IPS DF 19.7 (cell line): ENCODE measurements at regions not wholly inside any gene's neighbourhood (a gene's known extent, or its start where the extent isn't known, plus 50 kb on each side); places are given as distances from the start of the nearest gene placed in this dataset.

Experiments
- DNase-seq: peaks from one replicate; pipeline ENCODE4 v3.0.0-alpha.2; 2013; ENCODE audit warnings: low read depth, low spot score

GRCh38 chr6:139763468-139764210 is 389.2 kb upstream of the CITED2 start:
- DNase-seq: no peak

- DNase-seq: no peak
Observed at GRCh38 chr6:139762587-139763031, 388.2 kb upstream of the CITED2 start.

GRCh38 chr6:139760128-139760527 is 385.7 kb upstream of the CITED2 start:
- DNase-seq: no peak

- DNase-seq: no peak
Observed at GRCh38 chr6:139759086-139759485, 384.6 kb upstream of the CITED2 start.

GRCh38 chr6:139758209-139758611 is 383.8 kb upstream of the CITED2 start:
- no peak for DNase-seq

GRCh38 chr6:139757784-139758183 is 383.3 kb upstream of the CITED2 start:
- no peak for DNase-seq

GRCh38 chr6:139756381-139756780 is 381.9 kb upstream of the CITED2 start:
- no peak for DNase-seq

- DNase-seq: no peak
Observed at GRCh38 chr6:139754898-139755775, 380.7 kb upstream of the CITED2 start.

- no peak for DNase-seq
Observed at GRCh38 chr6:139753198-139753861, 378.9 kb upstream of the CITED2 start.

GRCh38 chr6:139752086-139752485 is 377.6 kb upstream of the CITED2 start:
- no peak for DNase-seq

GRCh38 chr6:139751179-139751578 is 376.7 kb upstream of the CITED2 start:
- no peak for DNase-seq

GRCh38 chr6:139748353-139749146 is 374.1 kb upstream of the CITED2 start:
- DNase-seq: no peak

- no peak for DNase-seq
Observed at GRCh38 chr6:139747154-139747553, 372.7 kb upstream of the CITED2 start.

- DNase-seq: no peak
Observed at GRCh38 chr6:139744891-139745290, 370.4 kb upstream of the CITED2 start.

GRCh38 chr6:139743664-139744437 is 369.4 kb upstream of the CITED2 start:
- DNase-seq: no peak

- DNase-seq: no peak
Observed at GRCh38 chr6:139742671-139743070, 368.2 kb upstream of the CITED2 start.

- DNase-seq: no peak
Observed at GRCh38 chr6:139738801-139739455, 364.5 kb upstream of the CITED2 start.

GRCh38 chr6:139736325-139736906 is 362.0 kb upstream of the CITED2 start:
- no peak for DNase-seq

GRCh38 chr6:139732451-139732850 is 358.0 kb upstream of the CITED2 start:
- no peak for DNase-seq
